Forelimb muscle (tissue), 1 donor: ENCODE measurements at regions not wholly inside any gene's neighbourhood (a gene's known extent, or its start where the extent isn't known, plus 50 kb on each side); places are given as distances from the start of the nearest gene placed in this dataset.
"Not testable (repeated sequence)": the region's sequence is repeated elsewhere in the genome, so short reads cannot be mapped to it uniquely, and the experiment has no call there.

Experiments
- DNase-seq: peaks from one replicate; pipeline ENCODE4 v3.0.0-alpha.2; 2013; ENCODE audit warnings: low read depth

DNA sequence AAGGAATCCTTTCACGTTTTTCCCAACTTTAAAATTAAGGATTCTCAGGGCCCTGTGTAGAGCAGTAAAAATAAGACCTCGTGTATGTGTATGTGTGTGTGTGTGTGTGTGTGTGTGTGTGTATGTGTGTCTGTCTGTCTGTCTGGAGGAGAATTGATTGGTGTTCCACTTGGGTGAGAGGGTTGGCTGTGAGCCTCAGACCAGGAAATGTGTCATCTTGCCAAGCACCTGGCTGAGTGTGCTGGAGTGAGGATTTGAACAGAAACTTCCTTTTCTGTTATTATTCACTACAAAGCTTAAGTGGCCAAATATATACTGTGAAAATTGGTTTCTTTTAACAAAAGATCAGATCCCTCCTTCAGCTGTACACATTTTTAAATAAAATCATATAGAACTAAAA, 103.6 kb upstream of the NUDT6 start:
- not testable (repeated sequence) for DNase-seq

GRCh38 chr4:123031664-123032063, 109.3 kb upstream of the NUDT6 start:
- no peak for DNase-seq

DNA sequence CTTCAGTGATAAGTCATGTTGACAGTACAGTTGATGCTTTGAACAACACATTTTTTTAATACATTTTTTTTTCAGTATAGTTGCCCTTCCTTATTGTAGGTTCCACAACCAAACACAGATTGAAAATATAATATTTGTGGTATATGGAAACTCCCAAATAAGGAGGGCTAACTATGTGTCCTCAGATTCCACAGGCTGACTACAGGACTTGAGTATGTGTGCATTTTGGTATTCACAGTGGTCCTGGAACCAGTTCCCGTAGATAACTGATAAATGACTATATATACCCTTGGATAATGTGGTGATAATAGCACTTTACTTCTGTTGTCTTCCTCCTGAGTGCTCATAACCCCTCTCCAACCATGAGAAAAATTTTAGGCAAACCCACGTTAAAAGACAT, 111.6 kb upstream of the NUDT6 start:
- DNase-seq = no peak

DNA sequence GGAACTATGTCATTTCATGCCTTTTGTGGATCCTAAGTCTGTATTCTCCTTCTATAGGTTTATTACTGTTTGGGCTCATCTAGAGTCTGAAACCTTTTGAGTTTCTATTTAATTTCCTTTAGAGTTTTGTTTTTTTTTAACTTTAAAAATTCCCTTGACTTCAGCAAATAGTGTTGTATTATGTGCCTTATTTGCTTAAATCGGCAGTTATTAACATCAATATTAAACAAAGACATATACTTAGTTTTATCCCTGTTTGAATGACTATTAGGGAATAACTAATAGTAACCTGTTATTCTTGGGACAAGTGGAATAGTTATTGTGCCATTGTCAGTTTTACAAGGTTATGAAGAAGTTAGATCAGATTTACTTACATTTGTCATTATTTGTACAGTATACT, 112.8 kb upstream of the NUDT6 start:
- DNase-seq = no peak

DNA sequence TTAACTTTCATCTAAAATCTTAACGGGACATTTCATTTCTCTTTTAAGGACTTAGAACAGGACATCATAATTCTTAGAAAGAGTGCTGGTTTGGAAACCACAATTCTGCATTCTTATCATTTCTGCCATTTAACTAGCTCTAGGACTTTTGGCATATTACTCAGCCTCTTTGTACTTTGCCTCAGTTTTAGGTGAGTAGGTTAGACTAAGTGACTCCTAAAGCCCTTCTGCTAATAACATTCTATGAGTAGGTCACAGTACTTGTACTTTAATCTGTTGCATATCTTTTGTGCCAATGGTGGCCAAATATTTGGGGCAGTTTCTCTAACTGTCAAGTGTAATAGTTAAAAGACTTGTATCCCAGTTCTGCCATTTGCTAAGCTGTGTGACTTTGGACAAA, 115.4 kb upstream of the NUDT6 start:
- no peak for DNase-seq

DNA sequence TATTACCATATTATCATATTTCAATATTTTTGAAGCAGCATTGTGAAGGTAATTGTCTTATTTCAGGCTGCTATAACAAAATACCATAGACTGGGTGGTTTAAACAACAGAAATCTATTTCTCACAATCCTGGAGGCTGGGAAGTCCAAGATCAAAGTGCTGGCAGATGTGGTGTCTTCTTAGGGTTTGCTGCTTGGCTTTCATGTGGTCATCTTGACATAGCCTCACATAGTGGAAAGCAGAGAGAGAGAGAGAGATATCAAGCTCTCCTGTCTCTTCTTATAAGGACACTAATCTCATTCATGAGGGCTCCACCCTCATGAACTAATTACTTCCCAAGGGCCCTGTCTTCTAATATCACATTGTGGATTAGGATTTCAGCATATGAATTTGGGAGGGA, 119.7 kb upstream of the NUDT6 start:
- no peak for DNase-seq

GRCh38 chr4:123043013-123043412, 120.6 kb upstream of the NUDT6 start:
- DNase-seq = no peak

GRCh38 chr4:123043793-123044425, 121.5 kb upstream of the NUDT6 start:
- no peak for DNase-seq

DNA sequence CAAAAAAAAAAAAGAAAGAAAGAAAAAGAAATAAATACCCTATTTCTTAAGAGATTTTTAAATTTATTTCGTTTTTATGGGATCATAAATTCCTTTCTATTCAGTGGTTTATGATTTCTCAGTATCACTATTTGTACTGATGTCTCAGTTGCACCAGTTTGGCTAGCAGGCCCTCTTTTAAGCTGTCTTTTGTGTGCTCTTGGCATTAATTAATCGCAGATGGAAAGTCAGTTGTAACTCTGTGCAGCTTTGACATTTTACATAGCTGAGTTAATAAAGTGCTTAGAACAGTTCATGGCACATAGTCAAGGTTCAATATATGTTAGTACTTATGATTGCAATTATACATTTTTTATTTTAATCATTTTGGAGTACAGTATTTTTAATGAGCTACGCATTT, 123.7 kb upstream of the NUDT6 start:
- DNase-seq = no peak

DNA sequence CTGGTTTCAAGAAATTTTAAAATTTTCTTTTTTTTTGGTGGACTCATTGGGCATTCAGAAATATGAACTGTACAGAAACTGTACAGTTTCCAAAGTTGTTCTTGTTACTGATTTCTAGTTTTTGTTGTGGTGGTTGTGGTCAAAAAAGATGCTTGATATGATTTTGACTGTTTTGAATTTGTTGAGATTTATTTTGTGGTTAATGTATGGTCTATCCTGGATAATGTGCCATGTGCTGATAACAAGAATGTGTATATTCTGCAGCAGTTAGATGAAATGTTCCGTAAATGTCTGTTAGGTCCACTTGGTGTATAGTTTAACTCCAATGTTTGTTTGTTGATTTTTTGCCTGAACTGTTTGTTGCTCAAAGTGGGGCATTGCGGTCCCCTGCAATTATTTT, 127.6 kb upstream of the NUDT6 start:
- no peak for DNase-seq

- no peak for DNase-seq
Observed at GRCh38 chr4:123052007-123052406, 129.6 kb upstream of the NUDT6 start.

DNA sequence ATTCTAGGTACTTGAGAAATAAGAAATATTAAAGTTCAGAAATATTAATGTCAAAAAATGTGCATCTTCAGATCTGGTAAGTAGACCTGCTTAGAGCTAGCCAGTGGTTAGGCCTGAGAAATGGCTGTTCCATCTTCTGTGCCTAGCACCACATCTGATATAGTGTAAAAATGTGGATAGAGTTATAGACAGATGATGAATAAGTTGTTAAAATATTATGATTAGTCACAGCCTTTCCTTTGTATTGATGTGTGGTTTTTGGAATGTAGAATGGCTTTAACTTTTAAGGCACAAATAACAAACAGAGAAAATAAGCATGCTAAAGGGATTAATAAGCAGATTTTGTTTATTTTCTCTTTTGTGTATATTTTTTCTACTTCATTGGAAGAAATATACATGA, 133.5 kb upstream of the NUDT6 start:
- no peak for DNase-seq

DNA sequence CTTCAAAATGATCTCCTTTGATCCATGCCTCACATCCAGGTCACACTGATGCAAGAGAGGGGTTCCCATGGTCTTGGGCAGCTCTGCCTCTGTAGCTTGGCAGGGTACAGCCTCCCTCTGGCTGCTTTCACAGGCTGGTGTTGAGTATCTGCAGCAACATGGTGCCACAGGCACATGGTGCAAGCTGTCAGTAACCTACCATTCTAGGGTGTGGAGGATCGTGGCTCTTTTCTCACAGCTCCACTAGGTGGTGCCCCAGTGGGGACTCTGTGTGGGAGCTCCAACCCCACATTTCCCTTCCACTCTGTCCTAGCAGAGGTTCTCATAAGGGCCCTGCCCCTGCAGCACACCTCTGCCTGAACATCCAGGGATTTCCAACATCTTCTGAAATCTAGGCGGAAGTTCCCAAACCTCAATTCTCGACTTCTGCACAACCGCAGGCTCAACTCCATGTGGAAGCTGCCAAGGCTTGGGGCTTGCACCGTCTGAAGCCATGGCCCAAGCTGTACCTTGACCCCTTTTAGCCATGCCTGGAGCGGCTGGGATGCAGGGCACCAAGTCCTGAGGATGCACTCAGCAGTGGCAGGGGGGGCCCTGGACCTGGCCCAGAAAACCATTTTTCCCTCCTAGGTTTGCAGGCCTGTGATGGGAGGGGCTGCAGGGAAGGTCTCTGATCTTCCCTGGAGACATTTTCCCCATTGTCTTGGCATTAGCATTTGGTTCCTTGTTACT, 137.8 kb upstream of the NUDT6 start:
- DNase-seq = no peak

DNA sequence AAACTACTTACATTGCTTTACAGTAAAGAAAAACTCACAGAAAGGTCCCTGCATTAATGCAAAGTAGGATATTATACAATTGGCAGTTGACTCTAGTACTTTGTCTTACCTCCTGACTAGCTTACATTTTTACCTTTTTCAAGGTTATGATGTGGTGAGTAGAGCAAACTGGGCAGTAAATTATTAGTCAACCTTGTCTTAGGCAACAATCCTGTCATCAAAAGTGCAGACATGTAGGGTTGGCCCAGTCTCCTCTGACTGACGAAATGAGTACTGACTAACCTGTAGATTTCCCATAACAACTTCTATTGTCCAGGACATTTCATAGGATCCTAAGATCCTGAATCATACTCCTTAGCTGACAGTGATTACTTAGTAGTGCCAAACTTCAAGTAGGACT, 142.0 kb upstream of the NUDT6 start:
- no peak for DNase-seq

DNA sequence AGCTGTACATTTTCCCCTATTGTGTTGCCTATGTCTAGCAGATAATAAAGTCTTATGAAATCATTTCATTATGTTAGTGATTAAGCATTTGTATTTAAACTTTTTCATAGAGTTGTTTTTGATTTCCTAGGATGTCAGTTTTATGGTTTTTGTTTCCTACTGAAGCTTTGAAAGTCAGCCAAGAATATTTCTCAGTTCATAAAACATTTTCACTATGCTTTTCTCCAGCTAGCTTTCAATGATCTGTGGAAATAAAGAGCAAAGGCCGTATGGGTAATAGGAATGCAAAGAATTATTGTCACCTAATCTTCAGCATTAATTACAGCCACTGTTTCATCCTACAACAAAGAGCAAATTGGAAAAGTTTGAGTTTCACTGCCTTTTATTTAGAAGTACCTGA, 145.7 kb upstream of the NUDT6 start:
- no peak for DNase-seq

- no peak for DNase-seq
Observed at GRCh38 chr4:123072060-123072459, 149.7 kb upstream of the NUDT6 start.

GRCh38 chr4:123073650-123074049, 151.3 kb upstream of the NUDT6 start:
- no peak for DNase-seq

DNA sequence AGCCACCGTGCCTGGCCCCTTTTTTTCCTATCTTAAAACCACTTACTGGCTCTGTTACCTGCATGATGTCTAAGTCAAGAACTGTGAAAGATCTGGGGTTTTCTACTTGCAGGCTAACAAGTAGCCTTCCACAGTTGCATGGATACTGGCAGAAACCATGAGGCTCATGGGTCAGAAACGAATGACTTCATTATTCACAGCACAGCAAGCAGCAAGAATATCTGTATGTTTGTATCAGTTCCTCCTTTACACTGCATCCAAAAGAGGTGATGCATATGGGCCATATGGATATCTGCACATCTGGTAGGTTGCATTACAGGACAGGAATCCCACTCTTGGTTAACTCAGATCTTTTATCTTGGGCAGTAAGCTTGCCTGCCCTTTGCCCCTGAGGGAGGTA, 154.9 kb upstream of the NUDT6 start:
- DNase-seq = no peak

- DNase-seq = no peak
Observed at GRCh38 chr4:123081971-123082370, 159.6 kb upstream of the NUDT6 start.

GRCh38 chr4:123083646-123084045, 161.2 kb upstream of the NUDT6 start:
- DNase-seq = no peak

GRCh38 chr4:123088501-123088900, 166.1 kb upstream of the NUDT6 start:
- DNase-seq = no peak

GRCh38 chr4:123090886-123091285, 168.5 kb upstream of the NUDT6 start:
- DNase-seq = no peak

DNA sequence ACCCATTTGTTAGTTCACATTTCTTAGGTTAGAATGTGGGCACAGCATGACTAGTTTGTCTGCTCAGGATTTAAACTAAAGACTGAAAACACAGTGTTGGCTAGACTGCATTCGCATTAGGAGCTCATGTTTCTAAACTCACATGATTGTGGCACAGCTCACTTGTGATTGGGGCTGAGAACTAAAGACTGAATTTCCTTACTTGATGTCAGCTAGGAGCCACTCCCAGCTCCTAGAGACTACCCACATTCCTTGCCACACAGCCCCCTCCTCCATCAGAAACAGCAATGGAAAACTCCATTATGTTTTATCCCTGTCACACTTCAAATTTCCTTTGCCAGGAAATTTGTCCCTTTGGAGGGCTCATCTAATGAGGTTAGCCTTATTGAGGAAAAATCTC, 170.2 kb upstream of the NUDT6 start:
- DNase-seq = no peak

GRCh38 chr4:123093236-123093635, 170.8 kb upstream of the NUDT6 start:
- DNase-seq = no peak
